ENCODE measurements at regions not wholly inside any gene's neighbourhood (a gene's known extent, or its start where the extent isn't known, plus 50 kb on each side); places are given as distances from the start of the nearest gene placed in this dataset.
"Not testable (repeated sequence)": the region's sequence is repeated elsewhere in the genome, so short reads cannot be mapped to it uniquely, and the experiment has no call there.

DNA sequence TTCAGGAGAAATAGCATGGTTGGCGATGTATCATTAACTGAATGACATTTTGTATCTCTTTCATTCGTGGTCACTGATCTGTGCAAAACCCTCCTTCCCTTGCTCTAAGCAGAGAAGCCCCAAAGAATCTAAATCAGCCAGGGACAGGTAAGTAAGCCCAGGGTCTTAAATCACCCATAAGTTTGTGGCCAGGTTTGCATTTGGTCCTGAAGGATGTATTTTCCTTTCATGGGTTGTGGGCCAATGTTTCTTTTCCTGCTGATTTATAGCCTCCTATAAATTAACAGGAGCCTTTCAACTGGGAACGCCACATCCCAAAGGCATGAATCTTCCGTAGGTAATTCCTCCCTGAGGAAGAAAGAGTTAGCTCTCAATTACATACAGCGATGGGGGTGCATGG lies 217.5 kb upstream of the TNC start:
- H3K4me2 ChIP-seq, result no peak overlapping the region
- no peaks in the 10 kb centered on the region for H3K36me3 ChIP-seq
- no peak overlapping the region for H3K4me3 ChIP-seq
- H3K9me3 ChIP-seq (replicated peaks in 1 of 11), result peaks cover 0 to 11% (median 0%) of the 10 kb centered on the region in 11 experiments; a peak in 4 of 22 replicates
- H3K27ac ChIP-seq, result no peak overlapping the region
- peaks cover 0 to 15% (median 3%) of the 10 kb centered on the region in 10 experiments; a peak in 6 of 20 replicates for H3K4me1 ChIP-seq
- H4K20me1 ChIP-seq, result no peaks in the 10 kb centered on the region
- H3K27me3 ChIP-seq, result no peaks in the 10 kb centered on the region
- no peak overlapping the region for H3K9ac ChIP-seq
- no peak for TF ChIP-seq Cebpa-rat (IDR thresholded peaks at IDR 0.05)

DNA sequence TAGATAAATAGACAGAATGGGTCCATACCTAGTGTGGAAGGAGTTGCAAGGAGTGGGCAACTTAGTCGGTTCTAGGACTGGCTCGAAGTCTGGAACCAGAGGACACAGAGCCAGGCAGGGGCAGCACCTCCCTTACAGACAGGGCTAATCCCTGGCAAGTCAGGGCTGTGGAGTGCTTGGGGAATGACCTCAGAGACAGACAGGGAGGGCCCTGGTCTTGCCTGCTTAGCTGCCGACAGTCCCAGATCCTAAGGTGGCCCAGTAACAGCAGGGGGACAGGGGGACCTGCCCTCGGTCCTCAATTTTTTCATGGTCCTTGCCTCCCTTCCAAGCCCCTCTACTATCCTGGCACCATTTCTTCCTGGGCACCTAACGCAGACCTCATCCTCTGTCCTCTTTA lies 222.4 kb upstream of the TNC start:
- Histone ChIP-seq H3K27me3 (no peaks in the 10 kb centered on the region), H3K27ac (no peak overlapping the region), H4K20me1 (no peaks in the 10 kb centered on the region), H3K9me3 (replicated peaks in 1 of 11) (peaks cover 0 to 8% (median 0%) of the 10 kb centered on the region in 11 experiments; a peak in 4 of 22 replicates), H3K4me2 (no peak overlapping the region), H3K4me1 (no peaks in the 10 kb centered on the region), H3K9ac (no peak overlapping the region), H3K36me3 (no peaks in the 10 kb centered on the region), H3K4me3 (no peak overlapping the region)
- no peak for TF ChIP-seq Cebpa-rat (IDR thresholded peaks at IDR 0.05)

DNA sequence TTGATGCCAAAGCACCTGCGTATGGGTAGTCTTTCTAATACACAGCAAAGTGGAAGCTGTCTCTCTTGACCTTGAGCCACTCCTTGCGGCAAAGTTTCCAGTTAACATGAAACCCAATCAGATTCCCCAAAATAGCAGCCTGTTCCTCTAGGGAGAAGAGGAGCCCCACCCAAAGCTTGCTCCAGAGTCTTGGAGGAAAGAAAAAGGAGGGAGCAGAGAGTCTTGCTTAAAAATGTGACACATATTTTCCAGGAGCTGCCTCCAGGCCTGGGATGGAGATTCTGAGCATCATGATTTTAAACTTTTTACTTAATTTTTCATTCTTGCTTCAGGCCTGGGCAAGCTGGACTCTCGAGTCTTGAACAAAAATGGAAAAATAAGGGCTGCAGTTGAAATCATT lies 223.5 kb upstream of the TNC start:
- H3K9ac ChIP-seq, result no peak overlapping the region
- H3K27me3 ChIP-seq, result no peaks in the 10 kb centered on the region
- TF ChIP-seq Cebpa-rat (IDR thresholded peaks at IDR 0.05), result no peak
- H3K36me3 ChIP-seq, result no peaks in the 10 kb centered on the region
- H4K20me1 ChIP-seq, result no peaks in the 10 kb centered on the region
- no peak overlapping the region for H3K27ac ChIP-seq
- H3K4me1 ChIP-seq, result no peaks in the 10 kb centered on the region
- no peak overlapping the region for H3K4me3 ChIP-seq
- H3K4me2 ChIP-seq, result no peak overlapping the region
- no peaks in the 10 kb centered on the region for H3K9me3 ChIP-seq (replicated peaks in 1 of 11)

DNA sequence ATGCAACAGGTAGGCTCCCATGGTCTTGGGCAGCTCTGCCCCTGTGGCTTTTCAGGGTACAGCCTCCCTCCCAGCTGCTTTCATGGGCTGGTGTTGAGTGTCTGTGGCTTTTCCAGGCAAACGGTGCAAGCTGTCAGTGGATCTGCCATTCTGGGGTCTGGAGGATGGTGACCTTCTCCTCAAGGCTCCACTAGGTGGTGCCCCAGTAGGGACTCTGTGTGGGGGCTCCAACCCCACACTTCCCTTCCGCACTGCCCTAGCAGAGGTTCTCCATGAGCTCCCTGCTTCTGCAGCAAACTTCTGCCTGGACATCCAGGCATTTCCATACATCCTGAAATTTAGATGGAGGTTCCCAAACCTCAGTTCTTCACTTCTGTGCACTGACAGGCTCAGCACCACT lies 229.8 kb upstream of the TNC start:
- not testable (repeated sequence) for H4K20me1 ChIP-seq; H3K4me3 ChIP-seq; H3K27me3 ChIP-seq; H3K27ac ChIP-seq; H3K9ac ChIP-seq; H3K4me2 ChIP-seq; H3K4me1 ChIP-seq; H3K36me3 ChIP-seq; H3K9me3 ChIP-seq (replicated peaks in 1 of 11)

DNA sequence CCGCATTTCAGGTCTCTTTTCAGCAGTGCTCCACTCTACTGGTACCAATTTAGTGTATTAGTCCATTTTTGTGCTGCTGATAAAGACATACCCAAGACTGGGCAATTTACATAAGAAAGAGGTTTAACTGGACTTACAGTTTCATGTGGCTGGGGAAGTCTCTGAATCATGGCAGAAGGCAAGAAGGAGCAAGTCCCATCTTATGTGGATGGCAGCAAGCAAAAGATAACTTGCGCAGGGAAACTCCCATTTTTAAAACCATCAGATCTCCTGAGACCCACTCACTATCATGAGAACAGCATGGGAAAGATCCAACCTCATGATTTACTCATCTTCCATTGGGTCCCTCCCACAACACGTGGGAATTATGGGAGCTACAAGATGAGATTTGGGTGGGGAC lies 231.0 kb upstream of the TNC start:
- not testable (repeated sequence) for H3K4me1 ChIP-seq; H3K4me3 ChIP-seq; H4K20me1 ChIP-seq; H3K36me3 ChIP-seq; H3K9me3 ChIP-seq (replicated peaks in 1 of 11); H3K4me2 ChIP-seq; H3K27ac ChIP-seq; H3K9ac ChIP-seq; H3K27me3 ChIP-seq

DNA sequence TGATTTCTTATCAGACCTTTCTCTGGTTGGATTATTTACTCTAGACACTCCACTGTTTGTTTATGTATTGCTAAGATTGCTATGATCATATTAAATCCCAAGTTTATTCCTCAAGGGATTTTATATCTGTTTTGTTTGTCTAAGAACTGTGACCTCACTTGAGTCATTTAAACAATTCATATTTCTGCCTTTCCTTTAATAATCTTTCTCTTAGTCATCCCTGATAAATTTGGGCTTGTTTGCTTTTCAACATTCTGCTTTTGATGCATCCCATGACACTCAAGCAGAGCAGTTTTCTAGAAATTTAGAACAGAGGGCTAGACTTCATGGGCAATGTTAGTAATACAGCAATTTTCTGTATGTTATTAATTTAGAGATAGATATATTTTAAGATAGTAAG lies 231.6 kb upstream of the TNC start:
- Histone ChIP-seq H3K36me3 (no peaks in the 10 kb centered on the region), H3K27ac (no peak overlapping the region), H3K4me3 (no peak overlapping the region), H3K4me1 (peaks cover 0 to 8% (median 2%) of the 10 kb centered on the region in 10 experiments; a peak in 6 of 20 replicates), H4K20me1 (no peaks in the 10 kb centered on the region), H3K27me3 (no peaks in the 10 kb centered on the region), H3K9me3 (replicated peaks in 1 of 11) (no peaks in the 10 kb centered on the region; a peak in 2 of 22 replicates), H3K4me2 (no peak overlapping the region), H3K9ac (no peak overlapping the region)
- no peak for TF ChIP-seq Cebpa-rat (IDR thresholded peaks at IDR 0.05)

DNA sequence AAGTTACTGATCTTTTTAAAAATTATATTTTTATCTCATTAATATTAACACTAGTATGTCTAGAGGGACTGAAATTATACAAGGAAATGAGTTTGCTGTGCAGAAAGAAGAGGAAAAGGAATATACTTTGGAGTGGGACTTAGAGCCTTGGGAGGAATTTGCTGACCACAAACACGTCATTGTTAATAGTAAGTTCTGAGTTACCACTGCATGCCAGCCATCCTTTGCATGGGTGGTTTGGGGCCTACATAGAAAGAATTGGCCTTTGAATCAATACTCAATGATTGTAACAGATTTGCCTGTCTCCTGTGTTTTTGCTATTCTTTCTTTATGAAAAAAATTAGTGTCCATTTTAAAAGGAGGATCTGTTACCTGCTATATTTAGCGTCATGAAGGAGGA lies 232.6 kb upstream of the TNC start:
- no peak overlapping the region for H3K27ac ChIP-seq
- H3K4me2 ChIP-seq, result no peak overlapping the region
- no peaks in the 10 kb centered on the region; a peak in 2 of 22 replicates for H3K9me3 ChIP-seq (replicated peaks in 1 of 11)
- H3K36me3 ChIP-seq, result no peaks in the 10 kb centered on the region
- no peak for TF ChIP-seq Cebpa-rat (IDR thresholded peaks at IDR 0.05)
- H4K20me1 ChIP-seq, result no peaks in the 10 kb centered on the region
- H3K4me3 ChIP-seq, result no peak overlapping the region
- H3K4me1 ChIP-seq, result peaks cover 0 to 8% (median 2%) of the 10 kb centered on the region in 10 experiments; a peak in 6 of 20 replicates
- H3K9ac ChIP-seq, result no peak overlapping the region
- no peaks in the 10 kb centered on the region for H3K27me3 ChIP-seq

DNA sequence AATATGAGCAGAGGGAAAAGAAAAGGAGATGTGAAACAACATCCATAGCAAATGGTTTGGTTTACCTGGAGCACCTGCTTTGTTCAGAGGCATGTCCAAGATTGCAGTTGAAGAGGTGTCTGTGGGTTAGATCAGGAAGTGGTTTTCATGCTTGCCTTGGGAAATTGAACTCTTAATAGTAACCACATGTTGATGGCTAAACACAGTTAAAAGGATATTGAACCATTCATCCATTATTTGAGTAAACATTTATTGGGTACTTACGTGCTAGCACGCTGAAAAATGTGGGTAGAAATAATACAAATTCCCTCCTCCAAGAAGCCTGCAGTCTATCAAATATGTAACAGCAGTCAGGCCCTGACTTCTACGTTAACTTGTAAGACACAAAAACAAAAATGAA lies 235.7 kb upstream of the TNC start:
- Histone ChIP-seq H3K9me3 (replicated peaks in 1 of 11) (no peaks in the 10 kb centered on the region), H3K4me3 (no peak overlapping the region)
- no peak for TF ChIP-seq Cebpa-rat (IDR thresholded peaks at IDR 0.05)

DNA sequence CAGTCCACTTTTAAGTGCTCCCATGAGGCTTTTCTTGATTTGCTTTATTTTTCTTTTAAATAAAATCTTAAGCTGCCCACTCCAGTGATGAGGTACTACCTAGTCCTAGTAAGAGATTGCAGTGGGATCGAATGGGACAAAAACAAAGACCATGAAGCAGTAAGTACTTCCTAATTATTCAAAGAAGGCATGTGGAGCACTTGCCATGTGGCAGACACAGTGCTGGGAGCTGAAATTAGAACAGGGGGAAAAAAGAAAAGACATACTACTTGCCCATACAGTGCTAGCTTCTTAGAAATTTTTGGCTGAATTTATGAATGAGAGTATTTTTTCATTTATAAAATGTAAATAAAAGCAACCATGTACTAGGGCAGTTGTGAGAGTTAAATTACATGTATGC lies 239.9 kb upstream of the TNC start:
- H3K4me2 ChIP-seq, result no peak overlapping the region
- no peaks in the 10 kb centered on the region for H4K20me1 ChIP-seq
- no peak for TF ChIP-seq Cebpa-rat (IDR thresholded peaks at IDR 0.05)
- no peak overlapping the region for H3K4me3 ChIP-seq
- H3K27ac ChIP-seq, result no peak overlapping the region
- no peaks in the 10 kb centered on the region for H3K27me3 ChIP-seq
- H3K36me3 ChIP-seq, result no peaks in the 10 kb centered on the region
- H3K9ac ChIP-seq, result no peak overlapping the region
- H3K4me1 ChIP-seq, result peaks cover 0 to 8% (median 2%) of the 10 kb centered on the region in 10 experiments; a peak in 6 of 20 replicates
- H3K9me3 ChIP-seq (replicated peaks in 1 of 11), result no peaks in the 10 kb centered on the region

More for the DNA sequence above, 235.7 kb upstream of the TNC start:
- Histone ChIP-seq H3K36me3 (no peaks in the 10 kb centered on the region), H4K20me1 (no peaks in the 10 kb centered on the region), H3K27me3 (no peaks in the 10 kb centered on the region), H3K4me1 (peaks cover 0 to 8% (median 2%) of the 10 kb centered on the region in 10 experiments; a peak in 6 of 20 replicates), H3K27ac (no peak overlapping the region), H3K4me2 (peak overlapping the region in 5 of 11 experiments; percentile 2 to 20 (median 8); a peak in 4 of 22 replicates), H3K9ac (no peak overlapping the region)

DNA sequence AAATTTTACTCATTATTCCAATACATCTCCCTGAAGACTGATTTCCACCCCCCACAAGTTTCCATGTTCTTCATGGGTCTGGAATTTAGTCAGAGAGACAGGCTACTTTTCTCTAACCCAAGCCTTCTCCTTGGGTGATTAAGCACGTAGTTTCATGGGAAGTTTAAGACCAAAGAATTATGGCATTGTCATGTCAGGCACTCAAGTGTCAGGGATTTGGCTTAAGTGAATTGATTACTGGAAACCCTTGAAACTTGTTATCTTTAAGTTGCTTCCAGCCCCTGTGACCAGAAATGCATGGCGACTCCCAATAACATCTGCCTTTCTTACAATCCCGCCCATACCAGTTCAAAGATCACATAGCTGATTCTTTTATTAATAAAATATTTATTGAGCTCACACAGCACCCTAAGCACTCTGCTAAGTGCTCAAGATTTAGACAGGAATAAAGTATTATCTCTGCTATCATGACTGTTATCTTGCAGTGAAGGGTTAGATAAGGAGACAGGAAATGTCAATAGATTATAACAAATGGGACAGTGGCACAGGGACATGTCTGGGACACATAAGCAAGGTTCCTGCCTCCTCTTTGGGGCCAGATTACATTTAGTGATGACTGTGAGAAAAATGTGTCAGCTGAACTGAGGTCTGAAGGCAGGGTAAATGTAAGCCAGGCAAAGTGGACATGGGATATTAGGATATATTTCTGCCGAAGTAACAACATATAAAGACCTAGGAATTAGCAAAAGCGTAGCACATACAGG lies 241.2 kb upstream of the TNC start:
- Histone ChIP-seq H3K36me3 (no peaks in the 10 kb centered on the region), H4K20me1 (no peaks in the 10 kb centered on the region), H3K4me3 (no peak overlapping the region), H3K9ac (no peak overlapping the region), H3K27ac (no peak overlapping the region), H3K4me1 (no peaks in the 10 kb centered on the region), H3K27me3 (no peaks in the 10 kb centered on the region), H3K9me3 (replicated peaks in 1 of 11) (no peaks in the 10 kb centered on the region), H3K4me2 (no peak overlapping the region)
- no peak for TF ChIP-seq Cebpa-rat (IDR thresholded peaks at IDR 0.05)

Data from BLaER1 treated with 17β-estradiol and CSF1 and Interleukin-3, amounts not matched to agents 10 nM and 100 nM (cell line).